ENCODE measurements at regions not wholly inside any gene's neighbourhood (a gene's known extent, or its start where the extent isn't known, plus 50 kb on each side); places are given as distances from the start of the nearest gene placed in this dataset.

GRCh38 chr20:21808863-21809664 lies 103.6 kb downstream of the PAX1 start (continued):
- TF ChIP-seq TRAFD1 (CRISPR knock-in tag; IDR thresholded peaks at IDR 0.05; ENCODE audit: borderline replicate concordance) (no peak), GABPB1 (CRISPR knock-in tag; IDR thresholded peaks at IDR 0.05) (peak; percentile 33; the same call in 1 of the 2 replicates), CHD2 (IDR thresholded peaks at IDR 0.05; ENCODE audit: low read depth, low read length) (no peak), AGO1 (IDR thresholded peaks at IDR 0.05; ENCODE audit: low read depth, low read length, poor library complexity, severe bottlenecking) (peak; percentile 36), ZNF619 (CRISPR knock-in tag; IDR thresholded peaks at IDR 0.05) (no peak), XRCC5 (optimal IDR thresholded peaks at IDR 0.05; ENCODE audit: low read length) (peak; percentile 84), EEA1 (CRISPR knock-in tag; IDR thresholded peaks at IDR 0.05; ENCODE audit: borderline replicate concordance) (no peak), MLXIP (CRISPR knock-in tag; IDR thresholded peaks at IDR 0.05; ENCODE audit: borderline replicate concordance) (no peak), RARA (CRISPR knock-in tag; IDR thresholded peaks at IDR 0.05) (no peak), SPEN (CRISPR knock-in tag; IDR thresholded peaks at IDR 0.05; ENCODE audit: low read depth) (peak; percentile 58; the same call in 1 of the 2 replicates), ZFP90 (CRISPR knock-in tag; IDR thresholded peaks at IDR 0.05; ENCODE audit: borderline replicate concordance) (0 out of 2 replicates have a peak, but pooled peaks have one; percentile 23), WIZ (CRISPR knock-in tag; IDR thresholded peaks at IDR 0.05) (no peak), ZNF768 (CRISPR knock-in tag; IDR thresholded peaks at IDR 0.05) (peak; percentile 49; the same call in 1 of the 2 replicates), TFDP1 (CRISPR knock-in tag; IDR thresholded peaks at IDR 0.05; ENCODE audit: borderline replicate concordance) (peak; percentile 72; the same call in 1 of the 2 replicates), BORCS8-MEF2B (CRISPR knock-in tag; IDR thresholded peaks at IDR 0.05) (peak; percentile 61; the same call in 1 of the 2 replicates), ZBTB14 (CRISPR knock-in tag; IDR thresholded peaks at IDR 0.05) (no peak), ZNF3 (CRISPR knock-in tag; IDR thresholded peaks at IDR 0.05) (no peak), ZNF547 (CRISPR knock-in tag; IDR thresholded peaks at IDR 0.05) (no peak), TFDP2 (CRISPR knock-in tag; IDR thresholded peaks at IDR 0.05) (peak; percentile 59), ZFP36 (IDR thresholded peaks at IDR 0.05; ENCODE audit: borderline replicate concordance, low read depth, low read length, partially characterized antibody) (no peak)

Data from HepG2 (cell line).